Endothelial cell (in vitro differentiated cells): ENCODE measurements at regions not wholly inside any gene's neighbourhood (a gene's known extent, or its start where the extent isn't known, plus 50 kb on each side); places are given as distances from the start of the nearest gene placed in this dataset.

Source experiments
- DNase-seq: peaks from one replicate; pipeline ENCODE4 v3.0.0; 2021; ENCODE audit warnings: low spot score
- H3K27ac Mint-ChIP-seq: one replicate; pipeline ENCODE4 v1.8.0; 2021; ENCODE audit warnings: mixed read lengths, inconsistent platforms; ENCODE audit not compliant: unreplicated experiment
- H3K27me3 Mint-ChIP-seq: one replicate; pipeline ENCODE4 v1.8.0; 2021; ENCODE audit warnings: mild to moderate bottlenecking, moderate library complexity, mixed read lengths, inconsistent platforms; ENCODE audit not compliant: unreplicated experiment
- H3K36me3 Mint-ChIP-seq: one replicate; pipeline ENCODE4 v1.8.0; 2021; ENCODE audit warnings: mild to moderate bottlenecking, low read depth, mixed read lengths, inconsistent platforms; ENCODE audit not compliant: unreplicated experiment
- H3K4me1 Mint-ChIP-seq: one replicate; pipeline ENCODE4 v1.8.0; 2021; ENCODE audit warnings: mild to moderate bottlenecking, mixed read lengths, inconsistent platforms; ENCODE audit not compliant: unreplicated experiment
- H3K4me3 Mint-ChIP-seq: one replicate; pipeline ENCODE4 v1.8.0; 2021; ENCODE audit warnings: mild to moderate bottlenecking, mixed read lengths, inconsistent platforms; ENCODE audit not compliant: unreplicated experiment
- H3K9me3 Mint-ChIP-seq: one replicate; pipeline ENCODE4 v1.8.0; 2021; ENCODE audit warnings: mixed read lengths, inconsistent platforms; ENCODE audit not compliant: unreplicated experiment
- TF ChIP-seq, protein P1 (sequence below): fragments of 200-600 bp; sonication (generic); IDR thresholded peaks from one replicate; pipeline ENCODE4 v1.5.0; 2021; ENCODE audit warnings: antibody characterized with exemption; ENCODE audit not compliant: unreplicated experiment

DNA sequence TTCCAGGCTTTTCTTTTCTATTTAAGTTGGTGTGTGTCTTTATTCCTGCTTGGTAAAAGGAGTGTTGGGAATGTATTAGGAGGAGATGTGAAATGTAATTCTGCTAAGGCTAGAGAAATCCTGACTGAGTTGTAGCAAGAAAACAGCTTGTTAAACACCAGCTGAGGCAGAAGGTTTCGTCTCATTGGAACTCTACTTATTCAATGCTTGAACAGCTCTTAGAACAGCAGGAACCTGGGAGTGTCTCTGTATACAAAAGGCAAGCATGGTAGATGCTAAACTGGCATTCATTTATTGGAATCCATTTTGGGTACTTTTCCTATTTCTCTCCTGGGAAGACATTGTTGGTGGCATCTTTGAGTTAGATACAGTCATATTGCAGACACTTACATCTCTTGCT, 280.9 kb downstream of the HRH4 start:
- Mint-ChIP-seq H3K36me3 (no peaks in the 10 kb centered on the region), H3K9me3 (no peaks in the 10 kb centered on the region), H3K4me1 (no peaks in the 10 kb centered on the region), H3K4me3 (no peak overlapping the region), H3K27ac (no peak overlapping the region), H3K27me3 (no peaks in the 10 kb centered on the region)
- DNase-seq = no peak
- TF ChIP-seq, protein P1, sequence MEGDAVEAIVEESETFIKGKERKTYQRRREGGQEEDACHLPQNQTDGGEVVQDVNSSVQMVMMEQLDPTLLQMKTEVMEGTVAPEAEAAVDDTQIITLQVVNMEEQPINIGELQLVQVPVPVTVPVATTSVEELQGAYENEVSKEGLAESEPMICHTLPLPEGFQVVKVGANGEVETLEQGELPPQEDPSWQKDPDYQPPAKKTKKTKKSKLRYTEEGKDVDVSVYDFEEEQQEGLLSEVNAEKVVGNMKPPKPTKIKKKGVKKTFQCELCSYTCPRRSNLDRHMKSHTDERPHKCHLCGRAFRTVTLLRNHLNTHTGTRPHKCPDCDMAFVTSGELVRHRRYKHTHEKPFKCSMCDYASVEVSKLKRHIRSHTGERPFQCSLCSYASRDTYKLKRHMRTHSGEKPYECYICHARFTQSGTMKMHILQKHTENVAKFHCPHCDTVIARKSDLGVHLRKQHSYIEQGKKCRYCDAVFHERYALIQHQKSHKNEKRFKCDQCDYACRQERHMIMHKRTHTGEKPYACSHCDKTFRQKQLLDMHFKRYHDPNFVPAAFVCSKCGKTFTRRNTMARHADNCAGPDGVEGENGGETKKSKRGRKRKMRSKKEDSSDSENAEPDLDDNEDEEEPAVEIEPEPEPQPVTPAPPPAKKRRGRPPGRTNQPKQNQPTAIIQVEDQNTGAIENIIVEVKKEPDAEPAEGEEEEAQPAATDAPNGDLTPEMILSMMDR = no peak

DNA sequence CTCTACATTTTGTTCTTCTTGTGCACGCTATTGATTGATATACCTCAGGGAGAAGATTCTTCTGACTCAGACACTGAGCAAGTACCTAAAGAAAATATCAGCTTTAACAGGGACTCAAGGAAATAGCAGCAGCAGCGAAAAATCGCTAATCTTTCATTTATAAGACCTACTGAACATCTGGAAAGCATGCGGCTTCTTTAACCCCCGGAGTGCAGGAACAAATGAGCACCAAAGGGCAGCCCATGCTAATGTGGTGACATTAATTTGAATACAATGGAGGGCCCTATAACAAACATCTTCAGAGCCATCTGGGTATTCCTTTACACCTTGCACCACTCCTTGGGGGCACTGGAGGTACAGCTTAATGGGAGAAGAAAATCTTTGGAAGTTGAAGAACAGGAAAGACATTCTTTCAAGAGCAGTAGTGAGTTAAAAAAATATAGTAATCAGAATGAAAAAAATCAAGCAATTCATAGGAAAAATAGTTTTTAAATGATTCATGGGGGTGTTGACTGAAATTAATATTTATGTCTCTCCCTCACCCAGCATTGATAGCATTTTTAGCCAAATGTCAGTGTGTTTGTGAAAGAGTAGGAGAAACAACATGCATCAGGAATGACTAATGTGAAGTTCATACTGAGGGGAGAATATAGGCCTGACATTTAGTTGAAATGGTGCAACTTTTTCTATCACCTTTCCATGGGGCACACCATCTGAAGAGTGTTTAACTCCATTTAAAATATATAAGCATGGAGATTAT, 281.7 kb downstream of the HRH4 start:
- H3K4me1 Mint-ChIP-seq = no peaks in the 10 kb centered on the region

DNA sequence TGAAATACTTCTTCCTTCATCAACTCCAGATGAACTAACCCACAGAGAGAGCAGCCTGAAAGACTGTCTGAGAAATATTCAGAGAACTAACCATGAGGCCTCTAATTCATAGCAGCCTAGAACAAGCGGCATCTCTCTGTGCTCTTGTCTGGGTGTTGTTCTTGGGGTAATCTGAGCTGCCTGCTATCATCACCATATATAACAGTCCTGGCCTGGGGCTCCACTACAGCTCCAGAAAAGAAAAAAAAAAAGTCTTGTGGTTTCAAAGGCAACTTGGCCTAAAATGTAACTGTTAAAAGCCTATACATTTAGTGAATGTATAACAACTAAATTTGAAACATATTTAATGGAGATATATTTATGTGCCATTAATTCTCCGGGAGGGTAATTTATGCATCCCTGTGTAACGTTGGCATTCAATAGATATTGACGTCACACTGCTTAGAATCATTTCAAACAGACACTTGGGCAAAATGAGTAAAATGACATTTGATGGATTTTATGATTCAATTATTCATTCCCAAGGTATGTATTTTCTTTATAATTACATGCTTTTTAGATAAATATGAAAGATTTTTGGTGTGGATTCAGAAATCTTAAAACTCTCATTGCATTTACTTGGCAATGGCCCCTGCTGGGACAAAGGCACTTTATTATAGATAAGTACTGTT, 294.3 kb downstream of the HRH4 start:
- Mint-ChIP-seq H3K4me1 (no peaks in the 10 kb centered on the region), H3K36me3 (no peaks in the 10 kb centered on the region), H3K27me3 (no peaks in the 10 kb centered on the region), H3K4me3 (no peak overlapping the region), H3K27ac (no peak overlapping the region), H3K9me3 (no peaks in the 10 kb centered on the region)
- DNase-seq = no peak
- TF ChIP-seq, protein P1 = no peak

More for the DNA sequence above, 281.7 kb downstream of the HRH4 start:
- peaks cover 3% of the 10 kb centered on the region for H3K36me3 Mint-ChIP-seq
- H3K9me3 Mint-ChIP-seq = no peaks in the 10 kb centered on the region
- no peaks in the 10 kb centered on the region for H3K27me3 Mint-ChIP-seq
- TF ChIP-seq, protein P1 = no peak
- H3K27ac Mint-ChIP-seq = no peak overlapping the region
- H3K4me3 Mint-ChIP-seq = no peak overlapping the region
- DNase-seq = no peak

DNA sequence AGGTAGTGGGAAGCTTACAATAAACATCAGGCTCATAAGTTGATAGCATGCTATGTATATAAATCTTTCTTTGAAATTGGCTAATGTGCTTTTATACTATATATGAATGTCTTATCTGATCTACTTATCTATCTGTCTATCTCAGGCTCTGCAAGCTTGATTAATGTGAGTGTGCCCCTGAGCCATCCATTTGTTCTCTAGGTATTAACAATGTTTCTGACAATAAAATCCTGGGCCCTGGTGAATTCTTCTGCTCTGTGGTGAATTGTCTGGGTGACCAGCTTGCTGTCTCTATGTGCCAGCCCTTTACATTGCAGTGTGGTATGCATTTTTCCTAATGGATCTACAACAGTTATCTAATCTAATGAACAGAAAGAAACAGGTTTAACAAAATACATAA, 295.9 kb downstream of the HRH4 start:
- Mint-ChIP-seq H3K4me3 (no peak overlapping the region), H3K27ac (no peak overlapping the region), H3K27me3 (peaks cover 1% of the 10 kb centered on the region), H3K9me3 (no peaks in the 10 kb centered on the region), H3K4me1 (no peaks in the 10 kb centered on the region), H3K36me3 (no peaks in the 10 kb centered on the region)
- TF ChIP-seq, protein P1 = no peak
- DNase-seq = no peak

DNA sequence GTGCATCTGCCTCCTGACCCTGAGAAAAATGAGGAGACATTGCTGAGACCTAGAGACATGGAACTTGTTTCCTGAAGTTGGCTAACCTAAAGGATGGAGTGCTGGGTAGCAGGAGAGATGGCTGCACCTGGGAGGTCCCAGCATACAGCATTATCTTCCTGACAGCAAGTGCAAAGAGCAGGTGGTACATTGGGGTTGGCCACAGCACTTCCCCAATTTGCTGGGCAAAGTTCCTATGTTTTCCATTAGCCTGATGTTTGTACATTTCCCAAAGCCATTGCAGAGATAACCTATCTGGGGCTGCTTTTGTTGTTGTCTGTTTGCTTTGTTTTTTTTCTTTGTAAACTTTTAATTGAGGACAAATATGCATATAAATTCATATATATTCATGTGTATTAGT, 296.7 kb downstream of the HRH4 start:
- no peaks in the 10 kb centered on the region for H3K4me1 Mint-ChIP-seq

More for the DNA sequence above, 296.7 kb downstream of the HRH4 start:
- DNase-seq = no peak
- no peaks in the 10 kb centered on the region for H3K36me3 Mint-ChIP-seq
- TF ChIP-seq, protein P1 = no peak
- no peak overlapping the region for H3K4me3 Mint-ChIP-seq
- peaks cover 1% of the 10 kb centered on the region for H3K27me3 Mint-ChIP-seq
- no peak overlapping the region for H3K27ac Mint-ChIP-seq
- H3K9me3 Mint-ChIP-seq = no peaks in the 10 kb centered on the region
